NB4 (cell line): ENCODE measurements at regions not wholly inside any gene's neighbourhood (a gene's known extent, or its start where the extent isn't known, plus 50 kb on each side); places are given as distances from the start of the nearest gene placed in this dataset.

Experiments used
- CTCF ChIP-seq: IDR thresholded peaks from one replicate; pipeline ENCODE4 v1.5.1; 2012; ENCODE audit warnings: low read depth, low read length
- MAX ChIP-seq: IDR thresholded peaks from 2 replicates; pipeline ENCODE4 v1.6.1; 2011; ENCODE audit warnings: low read depth, low read length
- MYC ChIP-seq: IDR thresholded peaks from 2 replicates; pipeline ENCODE4 v1.6.1; 2011; ENCODE audit warnings: low read depth, low read length
- POLR2A ChIP-seq: IDR thresholded peaks from 2 replicates; pipeline ENCODE4 v1.6.1; 2011; ENCODE audit warnings: mild to moderate bottlenecking; ENCODE audit not compliant: insufficient read length; ENCODE audit errors: extremely low read depth

- TF ChIP-seq CTCF (no peak), POLR2A (no peak), MAX (no peak), MYC (no peak)
Measured at GRCh38 chr2:53513167-53513666, 254.4 kb upstream of the CHAC2 start.
